HEK293 (cell line): ENCODE measurements at regions not wholly inside any gene's neighbourhood (a gene's known extent, or its start where the extent isn't known, plus 50 kb on each side); places are given as distances from the start of the nearest gene placed in this dataset.

Source experiments
- CTCF ChIA-PET: fragments of 350-600 bp; formaldehyde crosslinking; extraction: SDS; loops from one replicate; lab custom pipeline; 2021; ENCODE audit warnings: antibody characterized with exemption; lab: Yijun Ruan, JAX
- POLR2A ChIA-PET: fragments of 300-600 bp; formaldehyde crosslinking; extraction: SDS; loops from one replicate; lab custom pipeline; 2020; ENCODE audit warnings: antibody characterized with exemption, inconsistent platforms; lab: Yijun Ruan, JAX
- H3K27ac ChIP-seq: fragments of 200-500 bp; sonication (Bioruptor generic); 2 replicates; pipeline ENCODE4 v1.5.1; 2014; ENCODE audit warnings: low read depth, low read length, control low read depth, inconsistent platforms; ENCODE audit errors: extremely low read depth
- H3K36me3 ChIP-seq, 2 experiments: fragments of 200-500 bp in 1 of 2; sonication (Bioruptor generic) in 1 of 2; 1 replicate in 1 of 2; 2 replicates in 1 of 2; pipeline ENCODE4 v1.5.1; 2014 to 2017; ENCODE audit warnings: inconsistent platforms in 2 of 2, low read length in 2 of 2; ENCODE audit not compliant: control insufficient read depth in 2 of 2, insufficient read depth in 1 of 2
- H3K4me1 ChIP-seq: fragments of 200-500 bp; sonication (Bioruptor generic); 2 replicates; pipeline ENCODE4 v1.5.1; 2014; ENCODE audit warnings: mild to moderate bottlenecking, low read length, inconsistent platforms; ENCODE audit not compliant: control insufficient read depth, insufficient read depth
- H3K4me3 ChIP-seq: 2 replicates; pipeline ENCODE4 v1.5.1; 2011; ENCODE audit warnings: low read depth, mild to moderate bottlenecking, control low read depth, low read length, moderate library complexity
- H3K9me3 ChIP-seq: fragments of 200-500 bp; sonication (Bioruptor generic); 2 replicates; pipeline ENCODE4 v1.5.1; 2014; ENCODE audit warnings: low read depth, low read length, inconsistent platforms; ENCODE audit not compliant: control insufficient read depth, insufficient read depth
- GLIS1 ChIP-seq: fragments of 450-650 bp; formaldehyde crosslinking; IDR thresholded peaks from 2 replicates; pipeline ENCODE4 v1.5.1; 2016; ENCODE audit warnings: missing biosample characterization, missing genetic modification characterization
- GLIS2 ChIP-seq: fragments of 450-650 bp; formaldehyde crosslinking; IDR thresholded peaks from 2 replicates; pipeline ENCODE4 v1.5.1; 2016; ENCODE audit warnings: missing biosample characterization, missing genetic modification characterization
- HOXC10 ChIP-seq: sonication (generic); formaldehyde crosslinking; IDR thresholded peaks from 2 replicates; pipeline ENCODE4 v1.8.1; 2023; ENCODE audit warnings: mild to moderate bottlenecking, missing genetic modification reagents
- IKZF3 ChIP-seq: fragments of 450-650 bp; IDR thresholded peaks from 2 replicates; pipeline ENCODE4 v1.5.0; 2018; ENCODE audit warnings: missing biosample characterization, mild to moderate bottlenecking, missing genetic modification characterization, moderate library complexity
- KLF1 ChIP-seq: fragments of 450-650 bp; formaldehyde crosslinking; IDR thresholded peaks from 2 replicates; pipeline ENCODE4 v1.5.1; 2016; ENCODE audit warnings: missing biosample characterization, missing genetic modification characterization
- KLF7 ChIP-seq: fragments of 450-650 bp; formaldehyde crosslinking; IDR thresholded peaks from 2 replicates; pipeline ENCODE4 v1.5.1; 2016; ENCODE audit warnings: missing biosample characterization, missing genetic modification characterization, borderline replicate concordance
- OVOL3 ChIP-seq: fragments of 450-650 bp; formaldehyde crosslinking; IDR thresholded peaks from 2 replicates; pipeline ENCODE4 v1.5.1; 2016; ENCODE audit warnings: missing biosample characterization, missing genetic modification characterization
- PRDM6 ChIP-seq: fragments of 450-650 bp; formaldehyde crosslinking; IDR thresholded peaks from 2 replicates; pipeline ENCODE4 v1.5.1; 2017; ENCODE audit warnings: missing biosample characterization, missing genetic modification characterization
- SP3 ChIP-seq: fragments of 450-650 bp; formaldehyde crosslinking; IDR thresholded peaks from 2 replicates; pipeline ENCODE4 v1.5.1; 2016; ENCODE audit warnings: missing biosample characterization, missing genetic modification characterization
- YY2 ChIP-seq: fragments of 450-650 bp; formaldehyde crosslinking; IDR thresholded peaks from 2 replicates; pipeline ENCODE4 v1.5.1; 2016; ENCODE audit warnings: missing biosample characterization, missing genetic modification characterization
- ZBTB11 ChIP-seq: fragments of 450-650 bp; formaldehyde crosslinking; conservative IDR thresholded peaks from 2 replicates; pipeline ENCODE4 v1.5.1; 2016; ENCODE audit warnings: low read depth, missing biosample characterization, missing genetic modification characterization
- ZBTB49 ChIP-seq: fragments of 450-650 bp; formaldehyde crosslinking; IDR thresholded peaks from 2 replicates; pipeline ENCODE4 v1.5.1; 2016; ENCODE audit warnings: missing biosample characterization, missing genetic modification characterization, low read depth
- ZFP3 ChIP-seq: fragments of 450-650 bp; formaldehyde crosslinking; IDR thresholded peaks from 2 replicates; pipeline ENCODE4 v1.5.1; 2016; ENCODE audit warnings: low read depth, missing biosample characterization, missing genetic modification characterization
- ZNF112 ChIP-seq: fragments of 450-650 bp; formaldehyde crosslinking; IDR thresholded peaks from 2 replicates; pipeline ENCODE4 v1.5.0; 2017; ENCODE audit warnings: missing biosample characterization, missing genetic modification characterization
- ZNF132 ChIP-seq: fragments of 450-650 bp; formaldehyde crosslinking; IDR thresholded peaks from 2 replicates; pipeline ENCODE4 v1.5.1; 2017; ENCODE audit warnings: missing biosample characterization, missing genetic modification characterization, borderline replicate concordance
- ZNF133 ChIP-seq: fragments of 450-650 bp; formaldehyde crosslinking; IDR thresholded peaks from 2 replicates; pipeline ENCODE4 v1.5.1; 2016; ENCODE audit warnings: missing biosample characterization, missing genetic modification characterization
- ZNF16 ChIP-seq: fragments of 450-650 bp; formaldehyde crosslinking; IDR thresholded peaks from 2 replicates; pipeline ENCODE4 v1.5.1; 2016; ENCODE audit warnings: low read depth, missing biosample characterization, missing genetic modification characterization
- ZNF274 ChIP-seq, 2 experiments: fragments of 200-500 bp in 1 of 2; fragments of 450-650 bp in 1 of 2; sonication (Bioruptor generic) in 1 of 2; formaldehyde crosslinking in 1 of 2; IDR thresholded peaks; 2 replicates each; pipeline versions ENCODE4 v1.5.1 to v1.6.1; 2014 to 2016; ENCODE audit warnings: borderline replicate concordance in 1 of 2, inconsistent platforms in 1 of 2, low read length in 1 of 2, missing biosample characterization in 1 of 2, missing genetic modification characterization in 1 of 2
- ZNF530 ChIP-seq: fragments of 450-650 bp; formaldehyde crosslinking; IDR thresholded peaks from 2 replicates; pipeline ENCODE4 v1.5.1; 2016; ENCODE audit warnings: low read depth, missing biosample characterization, missing genetic modification characterization
- ZNF560 ChIP-seq: fragments of 450-650 bp; formaldehyde crosslinking; IDR thresholded peaks from 2 replicates; pipeline ENCODE4 v1.5.1; 2017; ENCODE audit warnings: missing biosample characterization, missing genetic modification characterization, borderline replicate concordance
- ZNF658 ChIP-seq: fragments of 450-650 bp; formaldehyde crosslinking; IDR thresholded peaks from 2 replicates; pipeline ENCODE4; 2016; ENCODE audit warnings: missing biosample characterization, missing genetic modification characterization
- ZNF704 ChIP-seq: fragments of 450-650 bp; formaldehyde crosslinking; IDR thresholded peaks from 2 replicates; pipeline ENCODE4 v1.5.1; 2016; ENCODE audit warnings: missing biosample characterization, missing genetic modification characterization
- ZNF843 ChIP-seq: fragments of 450-650 bp; formaldehyde crosslinking; IDR thresholded peaks from 2 replicates; pipeline ENCODE4 v1.5.1; 2016; ENCODE audit warnings: missing biosample characterization, missing genetic modification characterization
- ZSCAN23 ChIP-seq: fragments of 450-650 bp; formaldehyde crosslinking; IDR thresholded peaks from 2 replicates; pipeline ENCODE4 v1.5.1; 2016; ENCODE audit warnings: missing biosample characterization, missing genetic modification characterization

GRCh38 chr16:62406387-62406786 is 370.1 kb upstream of the CDH8 start:
- Histone ChIP-seq H3K27ac (no peak overlapping the region), H3K4me3 (no peak overlapping the region), H3K9me3 (no peaks in the 10 kb centered on the region), H3K4me1 (no peaks in the 10 kb centered on the region), H3K36me3 (no peaks in the 10 kb centered on the region)
- ChIA-PET POLR2A (no interaction called here), CTCF (no interaction called here)
- TF ChIP-seq ZNF274 (IDR thresholded peaks at IDR 0.05; ENCODE audit: low read length): no peak
- no peak for TF ChIP-seq ZNF274 (tag by site-specific recombination; IDR thresholded peaks at IDR 0.05; ENCODE audit: borderline replicate concordance)
- no peak for TF ChIP-seq ZNF112 (tag by site-specific recombination)
- no peak for TF ChIP-seq GLIS2 (tag by site-specific recombination)
- TF ChIP-seq YY2 (tag by site-specific recombination): no peak
- TF ChIP-seq IKZF3: no peak
- no peak for TF ChIP-seq OVOL3 (tag by site-specific recombination)
- no peak for TF ChIP-seq ZNF132
- no peak for TF ChIP-seq ZNF843
- TF ChIP-seq, all 188 proteins: peak for 0

- no peak overlapping the region for H3K4me3 ChIP-seq
- H3K36me3 ChIP-seq: no peaks in the 10 kb centered on the region
- ChIA-PET CTCF (no interaction called here), POLR2A (no interaction called here)
- no peak for TF ChIP-seq ZNF704 (tag by site-specific recombination)
- no peak overlapping the region for H3K27ac ChIP-seq
- H3K9me3 ChIP-seq: no peaks in the 10 kb centered on the region
- H3K4me1 ChIP-seq: no peaks in the 10 kb centered on the region
Observed at GRCh38 chr16:62404842-62405611, 368.8 kb upstream of the CDH8 start.

- TF ChIP-seq KLF1 (tag by site-specific recombination) (no peak), ZBTB49 (tag by site-specific recombination) (no peak), ZNF560 (tag by site-specific recombination) (no peak), ZNF16 (tag by site-specific recombination) (no peak), ZNF133 (no peak), ZNF530 (tag by site-specific recombination) (no peak), SP3 (tag by site-specific recombination) (no peak), KLF7 (tag by site-specific recombination) (no peak), GLIS1 (tag by site-specific recombination) (no peak), ZSCAN23 (no peak), PRDM6 (no peak), ZFP3 (no peak), HOXC10 (no peak), ZNF658 (tag by site-specific recombination) (no peak), ZBTB11 (no peak)
- CTCF ChIA-PET: no interaction called here
Observed at GRCh38 chr16:62392698-62393097, 356.5 kb upstream of the CDH8 start.

More at GRCh38 chr16:62392698-62393097, 356.5 kb upstream of the CDH8 start:
- POLR2A ChIA-PET: no interaction called here
- no peak overlapping the region for H3K4me3 ChIP-seq
- H3K9me3 ChIP-seq: no peaks in the 10 kb centered on the region
- H3K36me3 ChIP-seq: no peaks in the 10 kb centered on the region
- no peaks in the 10 kb centered on the region for H3K4me1 ChIP-seq
- no peak overlapping the region for H3K27ac ChIP-seq
